ENCODE measurements at regions not wholly inside any gene's neighbourhood (a gene's known extent, or its start where the extent isn't known, plus 50 kb on each side); places are given as distances from the start of the nearest gene placed in this dataset.
"Not testable (repeated sequence)": the region's sequence is repeated elsewhere in the genome, so short reads cannot be mapped to it uniquely, and the experiment has no call there.

DNA sequence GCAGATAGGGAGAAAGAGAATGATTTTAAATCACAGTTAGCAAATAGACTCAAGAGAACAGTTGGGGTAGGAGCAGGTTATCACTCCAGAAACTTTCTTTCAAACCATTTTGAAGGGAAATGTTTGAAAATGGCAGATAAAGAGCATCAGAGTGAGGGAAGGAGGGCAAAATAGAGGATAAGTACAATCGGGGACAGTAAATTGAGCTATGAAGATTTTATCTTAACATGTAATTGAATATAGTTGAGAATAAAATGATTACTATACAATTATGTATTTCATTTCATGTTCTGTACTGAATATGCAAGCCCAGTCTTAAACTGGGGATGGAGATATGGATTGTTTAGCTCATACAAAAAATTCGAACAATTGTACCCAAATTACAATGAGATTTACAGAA, 54.0 kb downstream of the MAP10 start:
- no peak for DNase-seq

DNA sequence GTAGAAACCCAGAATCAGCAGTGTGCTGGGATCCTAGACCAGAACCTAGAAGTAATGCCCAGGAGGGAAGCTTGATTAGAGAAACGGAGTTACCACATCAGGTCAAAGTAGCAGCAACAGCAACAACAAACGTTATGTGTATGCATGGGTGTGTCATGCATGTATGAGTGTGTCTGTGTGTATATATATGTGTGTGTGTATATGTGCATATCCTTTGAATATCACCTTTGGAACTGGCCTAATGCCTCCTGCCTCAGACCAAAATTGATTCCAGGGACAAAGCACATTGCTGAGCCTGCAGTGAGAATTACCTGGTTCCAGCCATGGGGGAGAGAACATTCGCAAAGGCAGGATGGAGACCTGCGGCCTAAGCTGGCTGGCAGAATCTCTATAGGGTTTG, 55.9 kb downstream of the MAP10 start:
- DNase-seq = no peak

DNA sequence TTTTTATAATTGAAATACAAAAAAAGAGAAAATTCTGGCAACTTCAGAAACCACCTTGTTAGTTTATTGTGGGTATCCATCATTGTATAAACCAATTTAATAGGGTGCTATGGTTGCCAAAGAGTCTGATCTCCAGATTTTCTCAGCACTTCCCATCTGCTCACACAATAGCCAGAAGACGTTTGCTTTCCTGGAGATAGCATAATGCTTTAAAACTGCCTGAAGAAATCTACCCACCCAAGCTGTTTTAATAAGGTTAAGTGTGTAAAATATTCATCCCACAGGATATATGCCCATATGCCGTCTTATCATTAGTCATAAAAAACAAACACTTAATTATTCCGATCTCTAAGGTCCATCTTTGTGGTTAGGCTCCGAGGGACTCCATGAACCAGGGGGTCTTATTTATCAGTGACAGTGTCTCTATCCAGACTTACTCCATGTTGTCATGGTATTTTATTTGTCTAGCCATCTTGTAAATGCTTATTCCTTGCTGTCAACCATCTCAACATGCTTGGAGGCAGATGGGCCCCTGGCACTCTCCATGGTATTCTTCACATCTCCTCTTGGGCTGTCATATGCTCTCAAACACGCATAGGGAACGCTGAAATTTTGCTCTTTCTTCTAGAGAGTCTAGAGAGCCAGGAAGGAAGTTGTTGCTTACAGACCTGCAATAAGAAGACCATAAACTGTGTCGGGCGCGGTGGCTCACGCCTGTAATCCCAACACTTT, 58.5 kb downstream of the MAP10 start:
- no peak for DNase-seq

DNA sequence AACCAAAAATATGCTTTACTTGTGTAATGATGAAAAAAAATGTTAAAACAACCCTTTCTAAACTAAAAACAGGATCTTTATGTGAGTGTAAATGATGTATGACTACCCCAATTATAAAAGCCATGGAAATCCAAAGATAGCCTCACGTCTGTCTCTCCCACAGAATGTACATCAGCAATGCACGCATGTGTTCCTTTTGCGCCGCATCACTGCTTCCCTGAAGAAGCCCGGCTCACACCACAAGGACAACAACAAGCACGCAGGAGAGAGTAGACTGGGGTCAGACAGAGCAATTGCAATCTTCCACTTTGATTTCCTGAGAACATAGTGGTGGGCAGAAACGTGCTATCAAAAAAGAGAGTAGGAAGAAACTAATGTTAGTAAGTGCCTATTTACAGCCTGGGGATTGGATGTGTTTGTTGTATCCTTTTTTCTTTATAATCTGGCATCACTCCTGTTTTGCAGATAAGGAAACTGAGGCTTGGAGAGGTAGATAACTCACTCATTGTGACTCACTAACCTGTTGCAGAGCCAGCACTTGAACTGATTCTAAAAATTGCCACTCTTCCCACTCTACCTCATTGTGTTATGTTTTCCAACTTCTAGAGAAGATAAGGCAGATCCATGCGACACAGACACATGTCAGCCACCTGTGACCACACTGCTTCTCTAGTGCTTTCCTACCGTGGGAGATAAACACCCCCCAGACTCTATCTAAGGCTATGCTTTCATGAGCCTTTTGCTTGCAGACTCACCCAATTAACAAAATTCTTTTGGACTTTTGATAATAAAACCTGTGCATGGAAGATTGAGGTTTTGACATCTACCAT, 60.1 kb downstream of the MAP10 start:
- no peak for DNase-seq

DNA sequence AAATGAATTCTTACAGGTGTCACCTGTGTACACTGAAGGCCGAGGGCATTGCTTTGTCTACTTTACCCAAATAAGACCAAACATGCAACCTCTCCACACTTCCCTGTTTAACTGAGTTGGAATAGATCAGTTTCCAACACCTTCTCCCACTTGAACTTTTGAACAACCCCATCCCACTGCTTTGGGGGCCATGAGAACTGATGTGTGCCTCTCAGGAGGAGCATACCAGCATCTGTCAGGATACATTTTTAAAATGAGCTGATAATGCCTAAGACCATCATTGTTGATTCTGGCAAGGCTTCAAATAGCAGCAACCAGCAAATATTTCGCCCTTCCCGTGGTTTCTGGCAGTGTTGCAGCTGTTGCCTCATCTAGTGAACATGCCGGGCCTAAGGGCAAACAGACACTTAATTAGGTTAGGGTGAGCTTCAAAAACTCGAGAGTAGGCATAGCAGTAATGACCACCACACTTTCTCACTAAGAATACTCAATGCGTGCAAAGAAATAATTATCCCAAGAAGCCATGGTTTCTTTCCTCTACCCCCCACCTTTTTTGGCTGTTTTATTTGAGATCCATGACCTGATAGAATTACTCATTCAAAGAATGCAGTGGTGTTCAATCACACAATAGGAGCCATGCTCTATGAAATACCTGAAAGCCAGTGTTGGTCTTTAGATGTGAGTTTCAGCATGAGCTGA, 63.7 kb downstream of the MAP10 start:
- no peak for DNase-seq

DNA sequence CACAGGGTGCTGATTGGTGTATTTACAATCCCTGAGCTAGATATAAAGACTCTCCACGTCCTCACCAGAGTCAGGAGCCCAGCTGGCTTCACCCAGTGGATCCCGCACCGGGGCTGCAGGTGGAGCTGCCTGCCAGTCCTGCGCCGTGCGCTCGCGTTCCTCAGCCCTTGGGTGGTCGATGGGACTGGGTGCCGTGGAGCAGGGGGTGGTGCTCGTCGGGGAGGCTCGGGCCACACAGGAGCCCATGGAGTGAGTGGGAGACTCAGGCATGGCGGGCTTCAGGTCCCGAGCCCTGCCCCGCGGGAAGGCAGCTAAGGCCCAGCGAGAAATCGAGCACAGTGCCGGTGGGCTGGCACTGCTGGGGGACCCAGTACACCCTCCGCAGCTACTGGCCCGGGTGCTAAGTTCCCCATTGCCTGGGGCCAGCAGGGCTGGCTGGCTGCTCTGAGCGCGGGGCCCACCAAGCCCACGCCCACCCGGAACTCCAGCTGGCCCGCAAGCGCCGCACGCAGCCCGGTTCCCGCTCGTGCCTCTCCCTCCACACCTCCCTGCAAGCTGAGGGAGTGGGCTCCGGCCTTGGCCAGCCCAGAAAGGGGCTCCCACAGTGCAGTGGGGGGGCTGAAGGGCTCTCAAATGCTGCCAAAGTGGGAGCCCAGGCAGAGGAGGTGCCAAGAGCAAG, 66.2 kb downstream of the MAP10 start:
- not testable (repeated sequence) for DNase-seq

DNA sequence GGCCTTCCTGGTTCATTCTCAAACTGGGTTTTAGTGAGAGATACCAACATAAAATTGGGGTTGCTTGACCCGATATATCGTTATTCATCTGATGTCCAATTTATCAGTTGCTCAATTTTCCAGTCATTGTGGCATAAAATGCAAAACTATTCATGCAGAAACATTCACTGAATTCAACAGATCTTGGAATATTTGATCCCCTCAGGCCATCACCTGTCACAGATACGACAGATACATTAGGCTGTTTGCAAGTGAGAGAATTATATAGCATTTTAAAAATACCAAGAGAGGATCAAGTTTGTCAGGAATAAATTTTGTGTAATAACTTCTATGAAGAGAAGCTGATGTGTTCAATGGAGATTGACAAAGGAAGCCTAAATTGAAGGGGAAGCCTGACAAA, 67.1 kb downstream of the MAP10 start:
- DNase-seq = no peak

DNA sequence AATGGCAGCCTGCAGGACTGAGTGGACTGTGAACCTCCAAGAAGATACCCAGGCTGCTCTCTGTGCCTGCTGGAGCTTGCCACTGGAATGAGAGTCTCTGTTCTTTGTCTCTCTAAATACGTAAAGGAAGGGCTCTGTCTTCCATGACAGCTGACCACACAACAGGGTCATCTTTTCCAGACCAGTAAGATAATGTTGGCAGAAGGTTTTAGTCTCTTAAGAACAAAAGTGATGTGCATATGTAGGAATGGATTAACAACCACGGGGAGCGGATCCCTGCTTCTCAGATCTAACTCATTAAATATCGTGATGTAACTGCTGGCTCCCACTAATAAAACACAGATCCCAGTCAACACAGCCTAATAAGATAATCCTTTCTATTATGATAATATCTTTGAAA, 67.5 kb downstream of the MAP10 start:
- no peak for DNase-seq

DNA sequence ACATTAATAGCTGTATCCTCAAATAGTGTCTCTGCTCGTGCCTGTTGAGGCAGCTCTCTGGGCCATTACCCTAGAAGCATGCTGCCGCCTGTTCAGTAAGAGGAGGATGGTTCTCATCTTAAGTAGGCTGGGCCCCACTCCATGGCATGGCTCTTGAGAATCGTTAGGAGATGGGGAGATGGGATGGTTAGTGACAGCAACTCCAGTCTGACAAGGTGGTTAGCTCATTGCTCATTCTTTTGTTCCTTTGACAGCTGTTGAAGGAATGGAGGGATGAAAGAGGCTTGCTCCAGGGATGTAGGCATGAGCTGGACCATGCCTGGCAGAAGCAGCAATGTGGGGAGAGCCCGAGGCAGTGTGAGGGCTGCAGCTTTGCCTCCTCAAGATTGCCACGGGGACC, 68.2 kb downstream of the MAP10 start:
- DNase-seq = no peak

DNA sequence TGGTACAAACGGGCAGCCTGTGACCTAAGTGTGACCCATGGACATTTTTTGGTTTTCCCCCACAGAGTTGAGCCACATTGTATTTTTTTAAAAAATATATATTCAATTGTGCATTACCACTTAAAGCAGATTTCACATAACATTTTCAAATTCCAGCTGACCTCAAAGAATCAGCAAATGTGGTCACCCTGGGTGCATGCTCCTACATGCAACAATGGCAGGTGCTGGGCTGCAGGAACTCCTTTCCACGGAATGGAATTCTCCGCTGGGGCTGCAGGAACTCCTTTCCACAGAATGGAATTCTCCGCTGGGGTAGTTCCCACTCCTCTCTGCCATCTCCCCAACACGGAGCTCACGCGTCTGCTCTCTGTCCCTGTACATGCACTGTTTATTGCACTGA, 68.7 kb downstream of the MAP10 start:
- DNase-seq = no peak

DNA sequence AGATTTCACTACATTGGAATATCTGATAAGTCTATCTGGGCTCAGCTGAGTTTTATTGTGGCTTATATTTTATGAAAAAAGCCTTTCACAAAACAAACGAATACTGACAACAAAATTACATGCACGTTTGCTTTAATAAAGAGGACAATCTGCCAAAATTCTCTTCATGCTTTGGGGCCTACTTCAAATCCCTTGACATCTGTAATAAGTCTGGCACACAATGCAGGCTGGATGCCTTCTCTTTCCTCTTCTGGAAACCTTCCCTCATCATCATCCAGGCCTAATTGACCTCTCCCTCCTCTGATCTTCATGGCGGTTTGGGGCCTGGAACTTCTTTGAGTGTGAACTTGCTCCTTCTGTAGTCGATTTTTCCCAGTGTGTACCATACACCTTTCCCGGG, 70.3 kb downstream of the MAP10 start:
- no peak for DNase-seq

DNA sequence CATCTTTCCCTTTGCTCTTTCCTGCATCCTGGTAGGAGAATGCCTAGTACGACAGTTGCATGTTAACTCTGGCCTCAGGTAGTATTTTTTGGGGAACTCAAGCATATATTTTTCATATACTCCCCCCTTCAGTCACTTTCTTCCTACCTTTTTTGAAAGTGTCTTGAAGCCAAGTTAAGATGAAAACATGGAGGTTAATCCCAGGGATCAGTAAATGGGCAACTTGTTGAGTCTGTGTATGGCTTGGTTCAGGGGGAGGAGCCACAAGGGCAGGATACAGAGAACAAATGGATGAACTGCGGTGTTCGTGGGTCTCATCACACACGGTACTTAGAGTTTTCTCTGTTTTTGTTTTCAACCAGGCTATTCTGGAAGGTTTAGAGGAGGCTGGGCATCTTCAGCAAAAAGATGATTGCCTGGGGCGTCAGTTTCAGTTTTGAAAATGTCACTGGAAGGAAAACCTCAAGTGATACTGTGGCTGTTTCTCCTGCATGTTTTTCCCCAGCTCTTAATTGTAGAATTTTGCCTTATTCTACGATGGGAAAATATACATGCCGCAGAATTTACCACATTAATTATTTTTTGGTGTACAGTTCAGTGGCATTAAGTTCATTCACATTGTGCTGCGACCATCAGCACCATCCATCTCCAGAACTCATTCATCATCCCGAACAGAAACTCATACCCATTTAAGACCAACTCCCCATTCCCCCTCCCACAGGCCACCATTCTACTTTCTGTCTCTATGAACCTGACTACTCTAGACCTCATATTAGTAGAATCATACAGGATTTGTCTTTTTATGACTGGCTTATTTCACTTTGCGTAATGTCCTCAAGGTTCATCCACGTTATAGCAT, 71.5 kb downstream of the MAP10 start:
- DNase-seq = no peak

DNA sequence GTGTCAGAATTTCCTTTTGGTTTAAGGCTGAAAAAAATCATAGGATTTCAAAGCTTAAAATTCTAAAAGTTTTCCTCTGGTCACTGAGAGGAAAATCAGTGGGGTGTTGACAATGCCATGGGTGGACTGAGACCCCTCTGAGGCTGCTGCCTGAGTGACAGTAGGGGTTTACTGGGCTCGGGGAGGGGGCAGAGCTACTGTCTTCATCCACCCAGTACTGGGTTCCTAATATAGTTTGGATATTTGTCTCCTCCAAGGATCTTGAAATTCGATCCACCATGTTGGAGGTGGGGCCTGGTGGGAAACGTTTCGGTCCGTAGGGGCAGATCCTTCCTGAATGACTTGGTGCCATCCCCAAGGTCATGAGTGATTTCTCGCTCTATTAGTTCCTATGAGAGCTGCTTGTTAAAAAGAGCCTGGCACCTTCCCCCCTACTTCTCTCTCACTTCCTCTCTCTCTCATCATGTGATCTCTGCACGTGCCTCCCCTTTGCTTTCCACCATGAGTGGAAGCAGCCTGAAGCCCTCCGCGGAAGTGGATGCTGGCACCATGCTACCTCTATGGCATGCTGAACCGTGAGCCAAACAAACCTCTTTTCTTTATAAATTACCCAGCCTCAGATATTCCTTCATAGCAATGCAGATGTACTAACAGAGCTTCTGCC, 72.3 kb downstream of the MAP10 start:
- no peak for DNase-seq

DNA sequence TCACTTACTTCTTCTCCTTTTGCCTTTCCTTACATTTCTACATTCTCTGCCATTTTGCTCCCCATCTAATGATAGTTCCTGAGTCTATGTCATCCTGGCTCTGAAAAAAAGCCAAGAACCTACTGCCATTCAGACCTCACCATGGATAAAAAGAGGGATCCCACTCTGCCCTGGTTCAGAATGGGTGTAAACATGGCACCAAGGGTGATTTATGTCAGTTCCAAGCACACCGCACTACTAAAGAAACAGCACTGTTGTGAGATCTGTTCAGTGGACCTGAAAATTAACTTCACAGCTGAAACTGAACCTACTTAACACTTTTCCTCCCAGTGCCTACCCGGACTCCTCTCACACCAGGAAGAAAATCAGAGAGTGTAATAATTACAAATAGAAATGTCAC, 72.3 kb upstream of the NTPCR start:
- DNase-seq = no peak

DNA sequence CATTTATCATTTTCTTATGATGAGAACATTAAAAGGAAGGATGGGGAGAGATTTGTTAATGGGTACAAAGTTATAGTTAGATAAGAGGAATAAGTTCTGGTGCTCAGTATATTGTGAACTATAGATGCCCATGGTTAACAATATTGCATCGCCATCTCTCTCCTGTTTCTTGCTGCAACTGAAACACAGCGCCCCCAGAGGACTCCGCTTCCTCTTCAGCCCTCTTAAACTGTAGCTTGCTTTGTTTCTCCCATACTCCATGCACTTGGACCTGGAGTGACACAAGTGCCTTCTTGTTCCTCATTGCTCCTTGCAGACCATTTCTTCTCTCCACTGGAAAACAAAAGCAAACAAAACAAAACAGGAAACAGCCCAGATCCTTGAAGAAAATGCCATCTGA, 70.1 kb upstream of the NTPCR start:
- DNase-seq = peak; percentile 26 to 62 (median 44)

DNA sequence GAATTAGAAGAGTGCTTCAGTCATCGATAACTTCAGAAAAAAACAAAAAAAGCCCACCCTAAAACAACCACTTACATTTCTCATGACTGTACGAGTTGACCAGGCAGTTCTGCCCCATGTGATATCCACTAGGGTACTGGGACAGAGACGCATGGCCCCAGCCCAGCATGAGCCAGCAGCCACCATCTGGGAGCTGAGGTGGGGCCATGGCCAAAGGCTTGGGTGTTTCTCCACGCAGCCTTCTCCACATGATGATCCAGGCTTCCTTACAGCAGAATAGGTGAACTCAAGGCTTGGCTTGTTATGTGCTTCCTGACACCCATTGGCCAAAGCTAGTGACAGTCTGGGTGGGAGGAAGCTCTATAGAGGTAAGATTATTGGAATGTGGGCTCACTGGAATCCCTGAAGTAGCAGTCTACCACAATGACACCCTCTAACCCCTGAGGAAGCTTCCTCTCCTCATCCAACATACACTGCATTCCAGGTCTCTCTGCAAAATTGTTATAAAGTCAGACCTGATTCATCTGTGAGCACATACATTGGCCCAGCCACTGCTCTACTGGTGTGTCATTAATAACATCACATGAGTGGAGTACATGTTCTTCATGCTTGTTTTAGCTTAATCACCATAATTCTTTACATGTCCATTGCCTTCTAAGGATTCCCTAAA, 66.3 kb upstream of the NTPCR start:
- DNase-seq = no peak

DNA sequence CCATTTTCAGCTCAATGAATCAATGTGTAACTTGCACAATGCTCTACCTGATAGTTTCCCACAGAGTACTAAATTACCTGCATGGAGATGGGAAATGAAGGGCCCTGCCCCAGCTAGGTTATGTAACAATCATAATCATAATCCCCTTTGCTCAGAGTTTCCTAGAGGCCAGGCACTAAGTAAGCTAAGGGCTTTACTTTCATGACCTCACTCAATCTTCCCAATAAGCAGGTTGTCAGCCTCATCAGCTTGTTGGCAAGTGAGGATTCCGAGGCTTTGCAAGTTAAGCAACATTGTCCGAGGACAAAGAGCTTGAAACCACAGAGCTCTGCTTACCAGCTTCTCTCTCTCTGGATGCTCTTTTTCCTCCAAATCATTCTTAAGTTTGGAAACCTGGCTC, 64.1 kb upstream of the NTPCR start:
- no peak for DNase-seq

DNA sequence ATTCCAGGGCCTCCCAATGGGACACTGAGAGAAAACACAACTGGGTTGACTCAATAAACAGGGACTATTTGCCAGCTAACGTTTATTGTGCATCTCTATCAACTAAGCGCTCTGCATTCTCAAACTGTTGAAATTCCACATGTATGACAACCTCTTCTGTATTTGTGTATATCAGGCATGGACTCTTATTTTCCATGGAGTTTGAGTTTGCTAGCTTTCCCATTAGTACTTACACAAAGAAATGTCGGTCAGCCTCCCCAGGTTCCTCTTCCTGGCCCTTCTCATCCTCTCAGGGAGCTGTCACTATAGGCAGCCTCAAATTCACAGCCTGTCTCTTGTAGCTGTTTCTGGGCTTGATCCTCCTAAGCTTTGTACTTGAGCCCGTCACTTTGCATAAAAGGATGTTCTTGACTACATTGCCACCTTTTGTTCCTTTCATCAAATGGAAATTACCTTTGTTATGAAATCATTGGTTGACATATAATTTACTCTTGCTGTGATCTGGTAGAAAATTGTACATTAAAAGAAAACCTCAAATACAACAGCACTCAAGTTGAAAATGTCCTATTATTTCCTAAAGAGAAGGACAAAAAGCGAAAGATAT, 60.0 kb upstream of the NTPCR start:
- DNase-seq = no peak

DNA sequence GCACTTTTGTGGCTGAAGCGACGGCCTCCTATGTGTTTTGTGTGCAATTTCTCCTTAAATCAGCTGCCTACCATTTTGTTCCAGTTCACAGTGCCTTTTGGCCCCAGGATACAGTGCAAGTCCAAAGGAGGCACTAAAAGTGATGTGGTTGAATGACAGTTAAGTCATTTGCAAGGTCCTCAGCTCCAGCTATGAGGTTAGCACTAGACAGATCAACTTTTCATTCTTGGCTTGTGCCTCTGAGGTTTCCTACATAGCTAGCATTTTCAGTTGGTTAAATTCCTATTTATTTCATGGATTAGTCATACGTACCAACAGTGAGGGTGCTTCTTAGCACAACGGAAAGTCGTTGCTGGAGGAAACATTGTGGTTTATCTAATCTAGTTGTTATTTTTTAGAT, 59.3 kb upstream of the NTPCR start:
- DNase-seq = no peak

DNA sequence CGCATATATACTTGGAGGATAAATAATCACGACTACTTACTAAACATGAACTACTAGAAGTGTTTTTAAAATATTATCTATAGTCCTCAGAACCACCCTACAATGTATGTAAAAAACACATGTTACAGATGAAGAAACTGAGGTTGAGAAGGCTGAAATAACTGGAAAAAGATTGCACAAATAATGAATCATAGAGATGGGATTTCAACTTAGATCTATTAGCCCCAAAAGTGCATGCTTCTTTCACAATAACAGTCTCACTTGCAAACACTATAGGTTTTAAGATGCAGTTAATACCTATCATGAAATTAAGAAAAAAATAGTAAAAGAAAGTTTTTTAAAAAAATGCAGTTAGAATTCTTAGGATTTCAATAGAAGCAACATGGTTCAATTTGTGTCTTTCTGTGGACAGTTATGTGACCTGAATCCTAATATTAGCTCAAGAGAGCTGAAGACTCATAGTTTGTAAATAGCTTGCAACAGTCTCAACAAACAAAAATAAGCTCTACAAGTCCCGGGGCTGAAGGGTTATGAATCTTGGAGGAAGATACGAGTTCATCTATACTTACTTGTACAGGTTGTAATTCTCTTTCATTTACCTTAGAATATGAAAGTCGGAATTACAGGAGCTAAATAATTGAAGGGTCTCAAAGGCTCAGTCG, 58.6 kb upstream of the NTPCR start:
- no peak for DNase-seq

Measured in suppressor macrophage (primary cell).